GM18508 (cell line): ENCODE measurements at regions not wholly inside any gene's neighbourhood (a gene's known extent, or its start where the extent isn't known, plus 50 kb on each side); places are given as distances from the start of the nearest gene placed in this dataset.

Source experiments
- ATAC-seq: cut with Tn5 transposase; IDR thresholded peaks from one replicate; pipeline ENCODE4 v1.9.1; 2021; ENCODE audit warnings: moderate number of reproducible peaks; ENCODE audit not compliant: insufficient read depth, unreplicated experiment

GRCh38 chr20:24773168-24773567, 175.9 kb upstream of the CST7 start:
- no peak for ATAC-seq

- peak; percentile 81 for ATAC-seq
Measured at GRCh38 chr20:24773751-24774201, 175.3 kb upstream of the CST7 start.

DNA sequence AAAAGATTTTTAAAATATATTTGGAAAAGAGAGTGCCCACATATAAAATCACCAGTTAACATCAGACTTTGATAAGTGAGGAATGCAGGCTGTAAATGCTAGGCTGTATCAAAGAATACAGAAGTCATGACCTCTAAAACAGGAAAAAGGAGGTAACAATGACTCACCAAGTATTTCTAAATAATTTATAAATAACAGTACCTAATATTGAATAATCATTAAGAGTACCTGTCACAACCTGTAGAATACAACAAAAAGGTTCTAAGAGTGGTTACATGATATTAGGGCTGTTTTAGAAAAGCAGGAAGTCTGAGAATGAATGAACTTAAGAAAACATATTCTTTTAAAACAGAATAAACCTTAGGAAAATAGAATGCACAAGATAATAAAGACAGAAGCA, 173.1 kb upstream of the CST7 start:
- no peak for ATAC-seq

DNA sequence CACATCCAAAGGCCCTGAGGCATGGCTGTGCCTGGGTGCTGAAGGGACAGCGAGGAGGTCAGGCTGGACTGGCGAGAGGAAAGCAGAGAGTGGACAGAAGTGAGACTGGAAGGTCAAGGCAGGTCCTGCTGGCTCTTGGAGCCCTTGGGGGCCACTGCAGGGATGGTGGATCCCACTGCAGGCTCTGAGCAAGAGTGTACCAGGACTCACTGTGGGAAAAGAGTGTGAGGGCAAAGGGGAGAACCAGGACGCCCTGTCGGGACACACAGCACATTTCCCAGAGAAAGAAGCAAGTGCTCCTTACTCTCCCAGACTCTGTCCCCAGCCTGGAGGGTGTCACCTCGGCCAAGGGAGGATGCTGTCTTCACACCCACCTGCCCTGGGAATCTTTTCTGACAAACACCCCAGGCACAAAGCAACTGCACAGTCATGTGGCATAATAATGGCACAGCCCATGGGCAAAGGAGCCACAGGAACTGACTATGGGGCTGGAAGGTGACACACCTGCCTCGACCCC, 172.3 kb upstream of the CST7 start:
- ATAC-seq = no peak

- no peak for ATAC-seq
Measured at GRCh38 chr20:24777746-24778145, 171.3 kb upstream of the CST7 start.

GRCh38 chr20:24778585-24779031, 170.5 kb upstream of the CST7 start:
- no peak for ATAC-seq

DNA sequence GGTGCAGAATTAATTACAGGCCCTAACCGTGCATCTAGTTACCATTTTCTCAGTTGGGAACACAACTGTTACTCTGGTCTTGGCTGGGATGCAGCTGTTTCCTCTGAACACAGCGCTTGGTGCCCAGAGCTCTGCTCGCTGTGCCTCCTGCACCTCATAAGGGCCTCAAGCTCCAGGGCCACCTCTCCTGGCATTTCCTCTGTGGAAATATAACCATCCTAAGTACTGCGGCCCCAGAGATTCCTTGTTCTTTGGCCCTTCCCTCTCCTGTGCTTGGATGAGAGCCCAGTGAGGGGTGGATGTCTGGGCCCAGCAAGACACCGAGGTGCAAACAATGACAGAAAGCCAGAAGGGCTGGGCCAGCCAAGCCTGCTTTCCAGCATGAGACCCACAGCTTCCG, 169.9 kb upstream of the CST7 start:
- ATAC-seq = no peak

DNA sequence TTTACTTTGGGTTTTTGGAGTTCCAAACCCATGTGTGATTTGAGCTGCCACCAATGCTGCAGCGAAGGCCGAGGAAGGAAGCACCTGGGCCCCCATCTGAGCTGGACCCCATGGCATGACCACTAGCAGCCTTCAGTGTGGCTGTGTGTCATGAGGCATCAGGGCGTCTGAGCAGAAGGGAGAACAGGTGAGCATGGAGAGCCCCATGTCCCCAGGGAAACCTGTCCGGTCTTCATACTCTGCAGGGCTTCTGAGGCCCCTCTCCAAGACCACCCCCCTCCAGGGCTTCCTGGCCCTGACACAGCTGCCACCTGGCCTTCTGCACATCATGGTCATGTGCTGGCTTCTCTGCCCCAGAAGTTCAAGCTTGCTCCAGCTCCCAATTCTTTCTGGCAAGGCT, 169.1 kb upstream of the CST7 start:
- ATAC-seq = no peak

DNA sequence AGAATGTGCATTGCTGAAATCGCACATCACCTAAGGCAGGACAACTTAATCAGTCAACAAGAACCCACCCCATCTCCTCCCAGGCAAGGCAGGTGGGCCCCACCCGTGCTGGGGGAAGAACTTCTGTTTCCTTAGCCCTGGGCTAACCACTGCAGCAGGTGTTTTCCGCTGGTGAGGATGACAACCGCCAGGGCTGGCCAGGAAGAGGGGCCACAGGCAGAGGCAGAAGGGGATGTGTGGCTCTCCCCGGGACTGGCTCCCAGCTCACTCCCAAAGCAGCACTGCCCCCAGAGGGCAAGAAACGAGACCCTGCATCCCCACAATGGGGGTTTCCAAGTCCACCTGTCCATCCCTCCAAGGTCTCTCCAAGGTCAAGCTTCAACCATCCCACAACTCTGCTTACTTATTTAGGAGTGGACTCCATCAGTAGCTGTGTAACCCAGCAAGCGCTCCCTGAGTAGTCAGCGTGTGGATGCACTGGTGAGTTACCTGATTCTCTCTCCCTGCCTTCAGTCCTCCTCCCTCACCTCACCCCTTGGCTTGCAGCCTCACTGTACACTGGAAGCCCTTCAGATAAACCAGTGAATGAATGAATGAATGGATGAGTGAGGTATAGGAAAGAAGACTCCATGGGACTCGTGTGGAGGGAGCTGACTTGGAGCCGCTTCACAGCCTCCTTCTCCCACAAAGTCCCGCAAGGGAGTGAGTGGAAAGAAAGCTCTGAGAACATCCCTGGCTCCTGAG, 168.2 kb upstream of the CST7 start:
- no peak for ATAC-seq

GRCh38 chr20:24781418-24781980, 167.6 kb upstream of the CST7 start:
- no peak for ATAC-seq

GRCh38 chr20:24782301-24782700, 166.8 kb upstream of the CST7 start:
- no peak for ATAC-seq

- ATAC-seq = no peak
Measured at GRCh38 chr20:24782801-24783630, 166.1 kb upstream of the CST7 start.

DNA sequence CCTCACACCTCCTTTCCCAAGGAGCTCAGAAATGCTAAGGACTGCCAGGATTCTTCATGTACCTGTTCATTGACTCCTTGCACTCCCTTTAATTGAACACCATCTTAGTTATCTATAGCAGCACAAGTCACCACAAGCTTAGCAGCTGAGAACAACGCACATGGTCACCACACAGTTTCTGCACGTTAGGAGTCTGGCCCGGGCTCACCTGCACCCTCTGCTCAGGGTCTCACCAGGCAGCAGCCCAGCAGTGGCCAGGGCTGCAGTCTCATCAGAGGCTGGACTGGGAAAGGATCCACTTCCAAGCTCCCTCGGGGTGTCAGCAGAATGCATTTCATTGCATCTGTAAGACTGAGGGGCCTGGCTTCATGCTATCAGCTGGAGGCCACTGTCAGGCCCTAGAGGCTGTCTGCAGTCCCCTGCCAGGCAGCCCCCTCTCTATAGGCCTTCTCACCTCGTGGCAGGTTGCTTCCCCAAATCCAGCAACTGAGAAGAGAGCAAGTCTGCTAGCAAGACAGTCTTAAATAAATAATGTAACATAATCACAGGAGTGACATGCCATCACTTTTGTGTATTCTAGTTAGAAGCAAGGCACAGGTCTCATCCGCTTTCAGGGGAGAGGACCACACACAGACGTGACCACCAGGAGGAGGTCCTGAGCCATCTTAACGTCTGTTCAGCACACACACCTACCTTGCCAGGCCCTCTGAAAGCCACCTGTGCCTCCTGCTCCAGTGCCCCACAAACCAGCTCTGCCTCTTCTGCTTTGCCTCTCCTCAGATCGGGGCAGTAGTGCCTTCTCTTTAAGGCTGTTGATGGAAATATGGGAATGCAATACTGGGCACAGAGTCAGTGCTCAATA, 165.2 kb upstream of the CST7 start:
- no peak for ATAC-seq

DNA sequence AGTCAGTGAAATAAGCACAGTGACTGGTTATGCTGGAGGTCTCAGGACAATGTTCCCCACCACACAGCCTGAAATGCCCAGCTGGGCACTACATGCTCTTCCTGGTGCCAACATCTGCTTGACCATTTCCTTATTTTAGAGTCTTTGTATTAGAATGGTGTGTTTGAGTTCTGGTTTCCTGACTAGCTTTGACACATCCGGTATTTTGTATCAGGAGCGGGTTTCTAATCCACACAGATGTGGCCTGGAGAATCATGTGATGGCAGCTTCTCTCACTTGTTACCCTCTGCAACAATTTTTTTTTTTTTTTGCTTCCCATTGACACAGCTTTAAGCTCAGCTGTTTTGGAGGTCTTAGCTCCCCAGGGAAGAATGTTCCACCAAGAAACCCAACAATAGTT, 164.5 kb upstream of the CST7 start:
- no peak for ATAC-seq

DNA sequence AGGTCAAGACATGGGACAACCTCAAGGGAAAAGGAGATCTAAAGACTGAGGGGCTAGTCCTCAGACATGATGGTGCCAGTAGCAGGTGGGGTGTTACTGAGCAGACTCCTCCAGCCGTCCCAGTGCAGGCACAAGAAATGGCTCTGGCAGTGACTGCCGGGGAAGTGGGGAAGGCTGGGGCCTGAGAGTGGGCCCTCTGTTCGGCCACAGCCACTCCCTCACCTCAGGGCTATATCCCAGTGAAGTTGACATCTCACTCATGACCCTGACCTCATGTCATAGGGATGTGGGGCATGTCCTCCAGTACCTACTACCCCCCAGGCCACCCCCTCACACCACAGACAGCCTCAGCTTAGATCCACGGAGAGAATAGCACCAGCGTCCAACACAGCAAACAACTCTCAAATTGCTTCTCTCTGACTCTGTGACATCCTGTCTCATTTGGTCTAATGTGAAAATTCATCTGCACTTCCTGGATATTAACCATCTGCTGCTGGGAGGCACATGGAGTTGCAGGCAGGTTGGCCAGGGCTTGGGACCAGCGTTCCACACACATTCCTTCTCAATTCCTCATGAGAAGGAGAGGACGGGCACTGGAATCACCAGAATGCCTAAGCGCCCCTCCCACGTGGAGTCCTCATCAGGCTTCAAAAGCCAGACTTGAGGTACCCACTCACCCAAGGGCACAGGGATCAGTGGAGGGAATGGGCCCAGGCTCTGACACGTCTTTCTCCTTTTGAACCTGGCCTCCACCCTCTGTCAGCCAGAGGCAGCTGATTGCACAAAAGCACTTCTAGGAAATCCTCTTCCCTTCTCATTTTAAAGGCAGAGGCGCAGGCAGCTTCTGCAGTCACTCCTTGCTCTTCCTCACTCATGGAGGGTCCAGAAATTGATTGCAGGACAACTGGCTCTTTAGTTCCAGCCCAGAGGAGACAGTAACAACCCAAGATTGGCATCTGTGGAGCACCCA, 163.6 kb upstream of the CST7 start:
- no peak for ATAC-seq

- ATAC-seq = no peak
Measured at GRCh38 chr20:24786111-24786495, 163.0 kb upstream of the CST7 start.

- no peak for ATAC-seq
Measured at GRCh38 chr20:24786646-24787045, 162.4 kb upstream of the CST7 start.

DNA sequence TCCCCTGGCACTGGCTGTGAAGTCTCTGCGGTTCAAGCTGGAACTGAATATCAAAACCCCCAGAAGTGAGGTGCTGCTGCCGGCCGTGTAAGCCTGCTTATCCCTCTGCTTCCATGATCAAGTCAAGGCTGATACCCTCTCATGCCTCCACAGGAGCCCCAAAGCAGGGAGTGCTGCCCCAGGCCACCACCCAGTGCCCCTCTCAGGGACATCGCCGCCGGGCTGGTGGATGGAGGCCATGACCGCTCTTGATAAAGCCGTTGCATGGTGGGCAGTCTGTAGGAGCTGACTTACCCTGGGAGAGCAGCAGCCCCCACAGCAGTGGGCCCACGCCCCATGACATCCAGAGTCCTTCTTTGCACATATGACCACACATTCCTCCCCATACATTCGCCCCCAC, 162.0 kb upstream of the CST7 start:
- ATAC-seq = no peak

DNA sequence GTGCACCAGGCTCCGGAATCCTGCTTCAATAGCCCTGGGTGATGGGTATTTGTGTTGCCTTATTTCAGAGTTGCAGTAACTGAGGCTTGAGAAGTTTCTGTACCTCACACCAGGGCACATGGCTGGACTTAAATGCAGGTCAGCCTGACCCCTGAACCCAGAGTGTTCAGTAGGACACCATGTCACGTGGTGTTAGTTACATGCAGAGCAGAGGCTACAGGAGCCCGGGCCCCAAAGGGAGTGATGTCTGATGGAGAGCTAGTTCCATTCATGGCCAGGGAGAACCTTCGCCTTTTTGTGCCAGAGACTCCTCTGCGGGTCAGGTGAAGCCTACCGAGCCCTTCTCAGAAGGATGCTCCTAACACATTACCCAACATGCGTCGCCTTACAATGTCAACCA, 161.4 kb upstream of the CST7 start:
- no peak for ATAC-seq
